ENCODE measurements at regions not wholly inside any gene's neighbourhood (a gene's known extent, or its start where the extent isn't known, plus 50 kb on each side); places are given as distances from the start of the nearest gene placed in this dataset.
A peak's percentile ranks its signal among the peaks of the same experiment; 100 is the strongest.

GRCh38 chr3:17908399-17909191, 166.2 kb upstream of the TBC1D5 start:
- no peak overlapping the region for H3K4me3 ChIP-seq (ENCODE audit: low read depth, low read length)
- no peak for DNase-seq (ENCODE audit: low read depth)
- no peak for TF ChIP-seq CTCF (IDR thresholded peaks at IDR 0.05; ENCODE audit: insufficient read depth, low read depth, low read length, missing control alignments)

DNA sequence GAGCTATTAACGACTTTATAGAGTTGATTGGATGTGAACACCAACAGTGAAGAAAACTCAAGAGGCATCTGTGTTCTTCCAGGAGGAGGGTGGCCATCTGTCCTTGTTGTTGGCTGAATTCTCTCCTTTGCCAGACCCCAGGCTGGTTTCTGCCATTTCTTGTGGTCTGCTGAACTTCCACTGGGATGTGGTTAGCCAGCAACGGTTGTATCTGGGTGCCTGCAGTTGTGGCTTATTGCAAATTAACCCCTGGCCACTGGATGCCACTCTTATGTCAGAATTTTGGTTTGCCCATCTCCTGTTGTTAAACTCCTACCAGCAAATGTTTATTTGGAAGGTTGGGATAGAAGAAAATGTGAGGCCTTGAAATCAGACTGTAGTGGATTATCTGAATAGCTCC, 163.6 kb upstream of the TBC1D5 start:
- H3K4me3 ChIP-seq (ENCODE audit: low read depth, low read length) = no peak overlapping the region
- no peak for DNase-seq (ENCODE audit: low read depth)
- no peak for TF ChIP-seq CTCF (IDR thresholded peaks at IDR 0.05; ENCODE audit: insufficient read depth, low read depth, low read length, missing control alignments)

- peak; percentile 15 for DNase-seq (ENCODE audit: low read depth)
- H3K4me3 ChIP-seq (ENCODE audit: low read depth, low read length) = no peak overlapping the region
- no peak for TF ChIP-seq CTCF (IDR thresholded peaks at IDR 0.05; ENCODE audit: insufficient read depth, low read depth, low read length, missing control alignments)
These were observed 159.5 kb upstream of the TBC1D5 start for GRCh38 chr3:17901893-17902292.

GRCh38 chr3:17894434-17895060, 152.1 kb upstream of the TBC1D5 start:
- DNase-seq (ENCODE audit: low read depth) = peak; percentile 55
- H3K4me3 ChIP-seq (ENCODE audit: low read depth, low read length) = no peak overlapping the region
- peak; percentile 44 for TF ChIP-seq CTCF (IDR thresholded peaks at IDR 0.05; ENCODE audit: insufficient read depth, low read depth, low read length, missing control alignments)

DNA sequence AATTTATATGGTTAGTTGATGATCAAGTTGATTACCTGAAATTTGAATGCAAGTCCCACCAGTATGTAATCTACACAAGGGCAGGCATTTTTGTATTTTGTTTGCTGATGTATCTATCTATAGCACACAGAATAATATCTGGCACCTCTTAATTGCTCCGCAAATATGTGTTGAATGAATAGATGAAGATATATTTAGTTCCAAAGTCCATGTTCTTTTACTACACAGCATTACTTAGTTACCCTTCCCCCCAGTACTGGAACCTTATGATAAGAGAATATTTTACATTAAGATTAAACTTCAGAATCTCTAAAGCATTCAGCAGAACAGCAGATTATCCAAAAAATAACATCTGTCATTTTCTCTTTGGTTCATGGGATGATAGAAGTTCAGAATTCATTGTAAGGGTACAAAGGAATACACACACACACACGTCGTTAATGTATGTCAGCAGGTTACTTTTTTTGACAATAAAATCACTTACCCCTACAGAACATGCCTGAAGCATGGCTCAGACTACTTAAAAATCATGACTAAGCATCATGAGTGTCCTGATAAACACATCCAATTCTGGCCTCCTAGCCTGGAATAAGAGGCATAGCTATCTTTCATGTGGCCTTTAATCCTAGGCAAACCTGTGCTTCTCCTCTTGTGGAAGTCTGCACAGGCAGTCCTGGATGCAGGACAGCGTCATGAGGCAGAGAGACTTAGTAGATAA, 148.9 kb upstream of the TBC1D5 start:
- H3K4me3 ChIP-seq (ENCODE audit: low read depth, low read length) = no peak overlapping the region
- DNase-seq (ENCODE audit: low read depth) = no peak

DNA sequence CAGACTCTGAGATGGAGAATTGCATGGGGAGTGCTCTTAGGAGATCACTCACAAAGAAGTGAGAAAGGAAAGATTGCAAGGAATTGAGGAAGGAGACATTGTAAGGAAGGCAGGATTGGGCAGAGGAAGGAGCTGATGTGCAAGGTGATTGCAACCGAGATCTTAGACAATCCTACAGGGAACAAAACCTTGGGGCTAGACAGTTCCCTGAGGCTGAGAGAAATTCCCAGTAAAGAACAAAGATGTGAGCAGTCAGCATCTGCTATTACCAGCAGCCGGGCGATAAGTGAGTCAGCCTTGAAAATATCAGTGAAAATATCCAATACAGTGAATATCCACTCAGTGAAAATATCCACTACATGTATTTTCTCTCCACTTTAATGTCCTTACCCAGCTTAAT, 143.6 kb upstream of the TBC1D5 start:
- DNase-seq (ENCODE audit: low read depth) = no peak
- no peak overlapping the region for H3K4me3 ChIP-seq (ENCODE audit: low read depth, low read length)

More for the DNA sequence above, 148.9 kb upstream of the TBC1D5 start:
- no peak for TF ChIP-seq CTCF (IDR thresholded peaks at IDR 0.05; ENCODE audit: insufficient read depth, low read depth, low read length, missing control alignments)

More for the DNA sequence above, 143.6 kb upstream of the TBC1D5 start:
- no peak for TF ChIP-seq CTCF (IDR thresholded peaks at IDR 0.05; ENCODE audit: insufficient read depth, low read depth, low read length, missing control alignments)

All from GM12865 (cell line).